ENCODE measurements at regions not wholly inside any gene's neighbourhood (a gene's known extent, or its start where the extent isn't known, plus 50 kb on each side); places are given as distances from the start of the nearest gene placed in this dataset.

DNA sequence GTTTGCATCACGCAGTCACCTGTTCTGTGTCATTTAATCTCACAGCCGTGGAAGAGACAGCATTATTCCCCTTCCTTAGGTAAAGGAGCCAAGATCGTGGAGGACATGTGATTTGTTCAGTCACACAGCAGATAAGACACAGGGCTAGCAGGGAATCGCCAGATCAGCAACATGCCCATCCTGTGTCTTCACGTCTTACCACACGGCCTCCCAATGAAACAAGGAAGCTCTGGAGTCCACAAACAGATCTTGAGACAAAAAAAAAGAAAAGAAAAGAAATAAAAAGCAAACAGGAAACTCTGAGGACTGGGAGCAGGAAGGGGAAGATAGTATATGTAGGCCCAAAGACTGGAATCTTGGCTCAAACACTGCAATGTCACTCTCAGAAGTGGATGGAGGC, 155.3 kb downstream of the ADSS2 start:
- TF ChIP-seq POLR2A (IDR thresholded peaks at IDR 0.05) (no peak), POLR2AphosphoS5 (IDR thresholded peaks at IDR 0.05; ENCODE audit: insufficient read depth in 1 of 2, low read depth in 1 of 2) (no peak)
- TF ChIP-seq, protein P1, sequence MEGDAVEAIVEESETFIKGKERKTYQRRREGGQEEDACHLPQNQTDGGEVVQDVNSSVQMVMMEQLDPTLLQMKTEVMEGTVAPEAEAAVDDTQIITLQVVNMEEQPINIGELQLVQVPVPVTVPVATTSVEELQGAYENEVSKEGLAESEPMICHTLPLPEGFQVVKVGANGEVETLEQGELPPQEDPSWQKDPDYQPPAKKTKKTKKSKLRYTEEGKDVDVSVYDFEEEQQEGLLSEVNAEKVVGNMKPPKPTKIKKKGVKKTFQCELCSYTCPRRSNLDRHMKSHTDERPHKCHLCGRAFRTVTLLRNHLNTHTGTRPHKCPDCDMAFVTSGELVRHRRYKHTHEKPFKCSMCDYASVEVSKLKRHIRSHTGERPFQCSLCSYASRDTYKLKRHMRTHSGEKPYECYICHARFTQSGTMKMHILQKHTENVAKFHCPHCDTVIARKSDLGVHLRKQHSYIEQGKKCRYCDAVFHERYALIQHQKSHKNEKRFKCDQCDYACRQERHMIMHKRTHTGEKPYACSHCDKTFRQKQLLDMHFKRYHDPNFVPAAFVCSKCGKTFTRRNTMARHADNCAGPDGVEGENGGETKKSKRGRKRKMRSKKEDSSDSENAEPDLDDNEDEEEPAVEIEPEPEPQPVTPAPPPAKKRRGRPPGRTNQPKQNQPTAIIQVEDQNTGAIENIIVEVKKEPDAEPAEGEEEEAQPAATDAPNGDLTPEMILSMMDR (IDR thresholded peaks at IDR 0.05), result no peak

Measured in vagina (tissue), 2 donors.